Omental fat pad (tissue), 3 donors: ENCODE measurements at regions not wholly inside any gene's neighbourhood (a gene's known extent, or its start where the extent isn't known, plus 50 kb on each side); places are given as distances from the start of the nearest gene placed in this dataset.

Source experiments
- ATAC-seq: fragments of 150-250 bp; one replicate; pipeline ENCODE4 v1.9.1; 2016; ENCODE audit warnings: mild to moderate bottlenecking, moderate library complexity; ENCODE audit not compliant: low FRiP score
- DNase-seq: peaks from one replicate; pipeline ENCODE4 v3.0.0-alpha.2; 2019; ENCODE audit warnings: low spot score
- TF ChIP-seq, protein P1 (sequence below), 3 donors: fragments of 450-650 bp; IDR thresholded peaks; one replicate each; pipeline ENCODE4 v1.5.1; 2016 to 2017; ENCODE audit warnings: antibody characterized with exemption in 3 of 3, mild to moderate bottlenecking in 3 of 3, moderate library complexity in 2 of 3

DNA sequence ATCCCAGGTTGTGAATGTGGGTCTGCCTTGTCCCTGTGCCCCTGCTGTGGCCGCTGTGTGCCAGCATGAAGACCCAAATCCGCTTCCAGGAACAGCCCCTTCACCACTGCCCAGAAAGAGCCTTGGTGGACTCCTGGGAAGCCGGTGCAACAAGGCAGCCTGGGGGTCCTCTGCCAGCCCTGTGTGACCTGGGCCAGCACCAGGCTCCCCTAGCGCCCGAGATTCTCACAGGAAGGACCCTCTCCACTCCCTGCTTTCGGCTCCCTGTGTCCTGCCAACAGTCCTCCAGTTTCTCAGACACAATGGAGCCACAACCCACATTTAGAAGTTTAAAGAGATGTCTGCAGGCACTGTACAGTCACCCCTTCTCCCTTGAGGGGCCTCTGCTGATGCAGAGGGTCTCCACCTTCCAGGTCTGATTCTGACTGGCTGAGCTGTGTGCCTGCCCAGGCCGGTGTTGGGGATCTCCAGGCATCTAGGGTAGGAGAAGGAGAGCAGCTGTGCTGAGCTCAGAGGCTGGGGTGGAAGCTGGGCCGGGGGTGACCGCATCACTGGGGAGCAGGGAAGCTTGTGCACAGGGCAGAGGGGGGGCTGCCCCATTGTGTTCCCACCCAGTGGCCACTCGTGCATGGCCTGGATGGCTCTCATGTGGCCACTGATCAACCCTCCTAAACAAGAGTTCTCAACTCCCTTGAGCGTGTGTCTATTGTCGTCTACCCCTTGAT lies 174.0 kb downstream of the IRX2 start:
- ATAC-seq, result no peak
- no peak for DNase-seq
- TF ChIP-seq, protein P1, sequence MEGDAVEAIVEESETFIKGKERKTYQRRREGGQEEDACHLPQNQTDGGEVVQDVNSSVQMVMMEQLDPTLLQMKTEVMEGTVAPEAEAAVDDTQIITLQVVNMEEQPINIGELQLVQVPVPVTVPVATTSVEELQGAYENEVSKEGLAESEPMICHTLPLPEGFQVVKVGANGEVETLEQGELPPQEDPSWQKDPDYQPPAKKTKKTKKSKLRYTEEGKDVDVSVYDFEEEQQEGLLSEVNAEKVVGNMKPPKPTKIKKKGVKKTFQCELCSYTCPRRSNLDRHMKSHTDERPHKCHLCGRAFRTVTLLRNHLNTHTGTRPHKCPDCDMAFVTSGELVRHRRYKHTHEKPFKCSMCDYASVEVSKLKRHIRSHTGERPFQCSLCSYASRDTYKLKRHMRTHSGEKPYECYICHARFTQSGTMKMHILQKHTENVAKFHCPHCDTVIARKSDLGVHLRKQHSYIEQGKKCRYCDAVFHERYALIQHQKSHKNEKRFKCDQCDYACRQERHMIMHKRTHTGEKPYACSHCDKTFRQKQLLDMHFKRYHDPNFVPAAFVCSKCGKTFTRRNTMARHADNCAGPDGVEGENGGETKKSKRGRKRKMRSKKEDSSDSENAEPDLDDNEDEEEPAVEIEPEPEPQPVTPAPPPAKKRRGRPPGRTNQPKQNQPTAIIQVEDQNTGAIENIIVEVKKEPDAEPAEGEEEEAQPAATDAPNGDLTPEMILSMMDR (IDR thresholded peaks at IDR 0.05), result no peak

DNA sequence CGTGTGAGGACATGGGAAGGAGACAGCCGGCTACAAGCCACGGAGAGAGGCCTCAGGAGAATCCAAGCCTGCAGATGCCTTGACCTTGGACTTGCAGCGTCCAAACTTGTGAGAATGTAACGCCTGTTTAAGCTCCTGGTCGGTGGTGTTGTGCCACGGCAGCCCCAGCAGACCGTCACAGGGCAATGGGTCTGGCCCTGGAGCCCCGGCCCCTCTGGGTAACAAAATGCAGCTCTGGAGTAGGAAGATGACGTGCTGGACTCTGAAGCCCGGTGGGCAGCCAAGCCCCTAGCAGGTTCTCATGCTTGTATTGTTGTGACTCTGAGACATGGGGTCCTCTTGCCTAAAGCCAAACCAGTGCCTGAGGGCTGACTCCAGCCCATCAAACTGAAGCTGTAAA lies 174.7 kb downstream of the IRX2 start:
- DNase-seq (no peak), ATAC-seq (no peak)
- TF ChIP-seq, protein P1 (IDR thresholded peaks at IDR 0.05), result no peak

DNA sequence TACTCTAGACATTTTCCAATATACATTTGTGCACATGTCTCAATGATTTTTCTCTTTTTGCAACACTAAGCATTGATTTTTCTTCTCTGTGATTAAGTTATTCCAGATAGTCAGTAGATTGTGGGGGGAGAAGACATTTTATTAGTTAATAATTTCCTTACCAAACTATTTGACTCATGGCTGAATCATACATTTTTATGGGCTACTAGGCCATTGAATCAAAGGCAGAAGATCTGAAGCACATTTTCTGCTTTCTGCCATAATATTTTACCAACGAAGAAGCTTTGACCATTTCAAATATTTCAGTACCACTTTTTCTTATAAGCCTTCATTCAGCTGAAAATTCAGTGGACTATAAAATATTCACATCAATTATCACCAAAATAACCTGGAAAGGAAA lies 175.6 kb downstream of the IRX2 start:
- no peak for DNase-seq
- TF ChIP-seq, protein P1 (IDR thresholded peaks at IDR 0.05), result no peak
- no peak for ATAC-seq

DNA sequence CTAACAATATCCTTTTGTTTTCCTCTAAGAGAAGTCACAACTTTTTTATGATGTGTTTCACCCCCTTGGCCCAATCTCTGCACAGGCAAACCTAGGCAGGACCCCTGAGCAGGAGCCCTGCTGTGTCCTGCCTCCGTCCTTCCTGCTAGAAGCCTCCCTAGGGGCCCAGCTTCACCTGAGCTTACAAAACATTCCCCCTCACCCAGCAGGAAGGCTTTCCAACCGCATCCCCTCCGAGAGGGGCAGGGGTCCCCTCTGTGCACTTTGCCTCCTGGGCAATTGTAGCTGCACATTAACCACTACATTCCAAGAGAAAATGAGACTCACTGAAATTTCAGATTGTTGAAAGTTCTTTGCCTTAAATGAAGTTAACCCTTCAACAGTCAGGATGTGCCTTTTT lies 176.2 kb downstream of the IRX2 start:
- TF ChIP-seq, protein P1 (IDR thresholded peaks at IDR 0.05), result no peak
- ATAC-seq (no peak), DNase-seq (no peak)

DNA sequence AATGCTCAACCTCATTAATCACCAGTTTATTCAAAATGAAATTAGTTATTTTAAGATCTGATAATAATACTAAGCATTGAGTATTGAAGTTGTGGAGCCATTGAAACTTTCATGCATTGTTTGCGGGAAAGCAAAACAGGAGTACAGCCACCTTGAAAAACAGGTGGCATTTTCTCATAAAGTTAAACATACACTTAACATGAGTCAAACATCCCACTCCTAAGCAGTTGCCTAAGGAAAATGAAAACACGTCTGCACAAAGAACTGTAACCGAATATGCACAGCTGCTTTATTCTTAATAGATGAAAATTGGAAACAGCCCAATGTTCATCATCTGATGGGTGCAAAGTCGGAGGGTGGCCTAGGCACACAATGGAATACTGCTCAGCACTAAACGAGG lies 177.3 kb downstream of the IRX2 start:
- ATAC-seq, result no peak
- TF ChIP-seq, protein P1 (IDR thresholded peaks at IDR 0.05), result no peak
- DNase-seq, result no peak

DNA sequence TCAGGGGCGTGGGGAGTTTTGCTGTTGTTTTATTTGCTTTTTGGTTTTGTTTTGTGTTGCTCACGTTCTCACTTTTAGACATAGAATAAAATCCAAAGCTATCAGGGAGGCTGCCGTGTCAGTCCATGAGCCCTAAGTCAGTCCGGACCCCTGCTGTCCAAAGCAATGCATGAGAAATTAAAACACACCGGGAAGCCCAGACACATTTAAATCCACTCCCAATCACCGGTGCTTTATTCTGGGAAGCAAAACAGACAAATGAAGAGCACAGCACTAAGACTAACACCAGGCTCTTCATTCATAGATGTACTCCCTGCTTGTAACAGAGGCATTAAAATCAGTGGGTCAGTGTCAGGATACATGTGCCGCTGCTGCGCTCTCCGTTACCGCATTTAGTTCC lies 180.9 kb downstream of the IRX2 start:
- no peak for DNase-seq
- no peak for ATAC-seq
- TF ChIP-seq, protein P1 (IDR thresholded peaks at IDR 0.05), result no peak

DNA sequence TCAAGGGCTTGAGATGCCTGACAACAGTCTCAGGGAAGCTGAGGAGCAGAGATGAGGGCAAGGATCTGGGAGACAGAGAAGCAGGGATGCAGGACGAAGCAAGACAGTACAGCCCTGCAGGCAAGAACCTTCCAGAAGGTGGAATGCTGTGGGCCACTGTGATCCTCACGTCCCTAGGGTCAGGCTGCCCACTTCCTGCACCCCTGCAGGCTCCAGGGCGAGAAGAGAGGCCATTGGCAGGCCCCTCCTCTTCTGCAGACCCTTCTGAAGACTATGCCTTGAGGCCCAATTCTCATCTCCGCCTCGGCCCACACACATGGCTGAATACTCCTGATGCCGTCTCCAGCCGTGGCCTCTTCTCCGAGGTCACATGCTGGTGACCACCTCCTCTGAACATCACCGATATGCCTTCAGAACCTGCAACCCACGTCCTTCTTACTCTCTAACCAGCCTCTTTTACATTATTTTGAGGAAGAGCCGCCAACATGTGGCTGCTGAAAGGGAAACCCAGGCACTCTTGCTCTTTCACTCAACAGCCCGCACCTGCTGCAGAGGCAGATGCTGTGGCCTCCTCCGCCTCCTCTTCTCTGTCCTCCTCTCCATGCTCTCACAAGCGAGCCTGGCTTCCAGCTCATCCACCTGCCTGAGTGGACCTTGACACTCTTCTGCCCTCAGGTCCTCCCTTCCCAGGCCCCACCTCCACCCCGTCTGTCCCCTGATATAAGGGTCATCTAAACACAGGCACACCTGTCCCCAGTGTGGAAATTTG lies 181.5 kb downstream of the IRX2 start:
- DNase-seq (no peak), ATAC-seq (no peak)
- TF ChIP-seq, protein P1 (IDR thresholded peaks at IDR 0.05), result no peak
